ENCODE measurements at regions not wholly inside any gene's neighbourhood (a gene's known extent, or its start where the extent isn't known, plus 50 kb on each side); places are given as distances from the start of the nearest gene placed in this dataset.

GRCh38 chr2:13813236-13813635 lies 819.3 kb upstream of the LRATD1 start:
- FAIRE-seq, result no peak
- Histone ChIP-seq H3K4me1 (peaks cover 0 to 4% (median 0%) of the 10 kb centered on the region in 3 donors), H3K9me3 (no peaks in the 10 kb centered on the region), H3K4me3 (no peak overlapping the region), H3K27me3 (no peaks in the 10 kb centered on the region), H3K36me3 (no peaks in the 10 kb centered on the region), H3K27ac (no peak overlapping the region)
- no peak for DNase-seq
- intact Hi-C loops (cut with DNase I), result no loop called here
- WGBS, 2 donors, result 67 to 72% methylated on average over 4 of the region's 4 CpGs
- TF ChIP-seq CTCF (IDR thresholded peaks at IDR 0.05), result no peak
- ATAC-seq, result no peak

DNA sequence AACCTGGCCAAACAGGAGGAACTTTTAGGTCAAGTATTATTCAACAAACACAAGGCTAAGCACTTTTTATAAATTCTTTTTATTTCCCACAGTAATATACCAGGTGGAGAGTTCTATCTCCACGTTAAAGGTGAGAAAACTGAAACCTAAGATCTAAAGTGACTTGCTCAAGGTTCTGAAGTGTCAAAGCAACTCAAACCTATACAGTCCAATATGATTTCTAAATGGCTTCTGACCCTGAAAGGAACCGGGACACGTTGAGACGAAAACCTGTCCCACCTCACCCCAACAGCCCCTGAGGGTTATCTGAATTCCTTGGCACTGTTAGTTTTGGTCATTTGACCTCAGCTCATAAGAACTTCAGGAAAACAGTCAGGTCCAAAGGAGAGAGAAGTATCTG lies 814.5 kb upstream of the LRATD1 start:
- DNase-seq (no peak), ATAC-seq (peak in 1 of 4 donors; percentile 31), FAIRE-seq (no peak)
- no peaks in the 10 kb centered on the region for H3K36me3 ChIP-seq
- no peak overlapping the region for H3K27ac ChIP-seq
- H3K9me3 ChIP-seq, result no peaks in the 10 kb centered on the region
- no peak overlapping the region for H3K4me3 ChIP-seq
- intact Hi-C loops (cut with DNase I), result no loop called here
- no peak for TF ChIP-seq CTCF (IDR thresholded peaks at IDR 0.05)
- H3K4me1 ChIP-seq, result peaks cover 0 to 4% (median 0%) of the 10 kb centered on the region in 3 donors
- 32 to 39% methylated on average over 4 of the region's 4 CpGs for WGBS, 2 donors
- no peaks in the 10 kb centered on the region for H3K27me3 ChIP-seq

- Histone ChIP-seq H3K4me3 (no peak overlapping the region), H3K27ac (no peak overlapping the region), H3K4me1 (peaks cover 0 to 4% (median 0%) of the 10 kb centered on the region in 3 donors), H3K27me3 (no peaks in the 10 kb centered on the region), H3K9me3 (no peaks in the 10 kb centered on the region), H3K36me3 (no peaks in the 10 kb centered on the region)
- FAIRE-seq (no peak), DNase-seq (no peak), ATAC-seq (no peak)
- 78 to 88% methylated on average over 2 of the region's 2 CpGs for WGBS, 2 donors
- no peak for TF ChIP-seq CTCF (IDR thresholded peaks at IDR 0.05)
- intact Hi-C loops (cut with DNase I), result no loop called here
Measured at GRCh38 chr2:13819896-13820295, 812.6 kb upstream of the LRATD1 start.

DNA sequence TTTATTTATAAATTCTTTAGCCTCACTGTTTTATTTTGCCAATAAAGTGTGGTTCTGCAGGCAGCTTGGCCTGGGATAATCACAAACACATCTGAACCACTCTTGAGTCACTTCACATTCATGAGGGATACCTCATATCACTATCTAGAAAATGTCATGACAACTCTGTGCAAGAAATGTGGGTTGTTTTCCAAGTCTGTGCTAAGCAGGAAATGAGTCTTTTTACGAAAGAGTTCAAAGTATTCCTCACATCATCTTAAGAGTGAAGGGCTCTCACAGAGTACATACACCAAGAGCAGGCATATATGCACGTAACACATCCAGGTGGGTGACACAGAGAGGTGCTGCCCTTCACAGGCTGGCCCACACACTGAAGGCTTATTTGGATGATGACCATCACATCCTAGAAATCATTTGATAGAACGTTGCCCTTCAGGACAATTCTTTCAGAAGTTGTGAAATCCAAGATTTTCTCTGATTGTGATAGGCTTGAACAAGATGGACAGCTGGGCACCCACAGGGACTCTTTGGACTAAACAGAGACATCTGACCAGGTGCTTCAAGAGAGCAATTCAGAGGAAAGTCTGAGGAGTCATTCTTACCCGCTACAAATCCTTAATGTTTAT lies 811.1 kb upstream of the LRATD1 start:
- H3K27me3 ChIP-seq, result no peaks in the 10 kb centered on the region
- no peak overlapping the region for H3K4me3 ChIP-seq
- TF ChIP-seq CTCF (IDR thresholded peaks at IDR 0.05), result no peak
- ATAC-seq (no peak), FAIRE-seq (no peak), DNase-seq (no peak)
- WGBS, 2 donors, result 73 to 77% methylated on average over 4 of the region's 4 CpGs
- H3K9me3 ChIP-seq, result no peaks in the 10 kb centered on the region
- no peak overlapping the region for H3K27ac ChIP-seq
- peaks cover 0 to 4% (median 0%) of the 10 kb centered on the region in 3 donors for H3K4me1 ChIP-seq
- no peaks in the 10 kb centered on the region for H3K36me3 ChIP-seq
- intact Hi-C loops (cut with DNase I), result no loop called here

- DNase-seq, result no peak
- no peaks in the 10 kb centered on the region for H3K27me3 ChIP-seq
- peaks cover 0 to 2% (median 0%) of the 10 kb centered on the region in 3 donors for H3K4me1 ChIP-seq
- FAIRE-seq, result no peak
- no peak for ATAC-seq
- no peaks in the 10 kb centered on the region for H3K9me3 ChIP-seq
- H3K4me3 ChIP-seq, result no peak overlapping the region
- intact Hi-C loops (cut with DNase I), result no loop called here
- H3K36me3 ChIP-seq, result no peaks in the 10 kb centered on the region
- TF ChIP-seq CTCF (IDR thresholded peaks at IDR 0.05), result no peak
- H3K27ac ChIP-seq, result no peak overlapping the region
- 67 to 71% methylated on average over 2 of the region's 2 CpGs for WGBS, 2 donors
Measured at GRCh38 chr2:13822365-13822764, 810.2 kb upstream of the LRATD1 start.

Measured in pancreas (tissue), 10 donors.